Testis (tissue), 2 donors: ENCODE measurements at regions not wholly inside any gene's neighbourhood (a gene's known extent, or its start where the extent isn't known, plus 50 kb on each side); places are given as distances from the start of the nearest gene placed in this dataset.

Source experiments
- DNase-seq: peaks from one replicate; pipeline ENCODE4 v3.0.0-alpha.2; 2019
- H3K27ac ChIP-seq, 2 donors: fragments of 200-600 bp; sonication (generic); one replicate each; pipeline ENCODE4 v1.5.1; 2019
- H3K27me3 ChIP-seq: fragments of 200-600 bp; sonication (generic); one replicate; pipeline ENCODE4 v1.5.1; 2019
- H3K36me3 ChIP-seq: fragments of 200-600 bp; sonication (generic); one replicate; pipeline ENCODE4 v1.5.1; 2017; ENCODE audit warnings: low read depth; ENCODE audit errors: missing control alignments
- H3K4me1 ChIP-seq: fragments of 200-600 bp; sonication (generic); one replicate; pipeline ENCODE4 v1.5.1; 2019
- H3K4me3 ChIP-seq, 2 donors: fragments of 200-600 bp; sonication (generic); one replicate each; pipeline ENCODE4 v1.5.1; 2017 to 2019
- H3K9me3 ChIP-seq: fragments of 200-600 bp; sonication (generic); one replicate; pipeline ENCODE4 v1.5.1; 2017
- POLR2A ChIP-seq: fragments of 450-650 bp; IDR thresholded peaks from one replicate; pipeline ENCODE4 v1.6.1; 2017; ENCODE audit warnings: antibody characterized with exemption, mild to moderate bottlenecking, moderate library complexity
- WGBS, 2 donors: methylation state at CpG; one replicate each; pipeline ENCODE4 v1.1.5; 2018; 5-methylcytosine and 5-hydroxymethylcytosine counted together
- intact Hi-C: fragments of 100-400 bp; cut with DNase I; formaldehyde crosslinking; loops from one replicate; pipeline ENCODE4 v1.15.1; 2023; ENCODE audit warnings: low total_unique reads
- TF ChIP-seq, protein P1 (sequence below), 3 experiments: fragments of 450-650 bp in 2 of 3; fragments of 200-600 bp in 1 of 3; sonication (generic) in 1 of 3; IDR thresholded peaks; one replicate each; pipeline ENCODE4 v1.5.1; 2016 to 2019; ENCODE audit warnings: antibody characterized with exemption in 3 of 3, mild to moderate bottlenecking in 2 of 3, moderate library complexity in 1 of 3

DNA sequence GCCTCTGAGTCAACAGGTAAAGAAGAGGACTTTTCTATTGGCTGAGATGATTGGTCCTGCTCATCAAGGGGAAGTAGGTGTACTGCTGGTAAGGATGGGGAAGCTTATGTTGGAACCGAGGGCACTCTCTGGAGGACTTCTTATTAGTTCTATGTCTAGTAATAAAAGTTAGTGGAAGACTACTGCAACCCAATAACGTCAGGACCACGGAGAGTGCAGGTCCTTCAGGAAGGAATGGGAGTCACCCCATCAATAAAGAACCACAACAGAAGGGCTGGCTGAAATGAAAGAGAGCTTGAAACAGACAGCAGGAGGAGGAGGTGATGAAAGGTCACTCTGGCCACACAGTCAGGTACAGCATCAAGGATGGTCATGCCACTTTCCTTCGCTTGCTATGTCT lies 68.8 kb upstream of the PRR23E start:
- intact Hi-C loops = no loop called here
- Histone ChIP-seq H3K4me1 (no peaks in the 10 kb centered on the region), H3K27ac (no peak overlapping the region), H3K27me3 (no peaks in the 10 kb centered on the region), H3K4me3 (no peak overlapping the region), H3K9me3 (no peaks in the 10 kb centered on the region), H3K36me3 (no peaks in the 10 kb centered on the region)
- no peak for DNase-seq
- TF ChIP-seq POLR2A = no peak
- TF ChIP-seq, protein P1, sequence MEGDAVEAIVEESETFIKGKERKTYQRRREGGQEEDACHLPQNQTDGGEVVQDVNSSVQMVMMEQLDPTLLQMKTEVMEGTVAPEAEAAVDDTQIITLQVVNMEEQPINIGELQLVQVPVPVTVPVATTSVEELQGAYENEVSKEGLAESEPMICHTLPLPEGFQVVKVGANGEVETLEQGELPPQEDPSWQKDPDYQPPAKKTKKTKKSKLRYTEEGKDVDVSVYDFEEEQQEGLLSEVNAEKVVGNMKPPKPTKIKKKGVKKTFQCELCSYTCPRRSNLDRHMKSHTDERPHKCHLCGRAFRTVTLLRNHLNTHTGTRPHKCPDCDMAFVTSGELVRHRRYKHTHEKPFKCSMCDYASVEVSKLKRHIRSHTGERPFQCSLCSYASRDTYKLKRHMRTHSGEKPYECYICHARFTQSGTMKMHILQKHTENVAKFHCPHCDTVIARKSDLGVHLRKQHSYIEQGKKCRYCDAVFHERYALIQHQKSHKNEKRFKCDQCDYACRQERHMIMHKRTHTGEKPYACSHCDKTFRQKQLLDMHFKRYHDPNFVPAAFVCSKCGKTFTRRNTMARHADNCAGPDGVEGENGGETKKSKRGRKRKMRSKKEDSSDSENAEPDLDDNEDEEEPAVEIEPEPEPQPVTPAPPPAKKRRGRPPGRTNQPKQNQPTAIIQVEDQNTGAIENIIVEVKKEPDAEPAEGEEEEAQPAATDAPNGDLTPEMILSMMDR (IDR thresholded peaks at IDR 0.05) = no peak
- WGBS, 2 donors = 63 to 70% methylated on average over 4 of the region's 4 CpGs

DNA sequence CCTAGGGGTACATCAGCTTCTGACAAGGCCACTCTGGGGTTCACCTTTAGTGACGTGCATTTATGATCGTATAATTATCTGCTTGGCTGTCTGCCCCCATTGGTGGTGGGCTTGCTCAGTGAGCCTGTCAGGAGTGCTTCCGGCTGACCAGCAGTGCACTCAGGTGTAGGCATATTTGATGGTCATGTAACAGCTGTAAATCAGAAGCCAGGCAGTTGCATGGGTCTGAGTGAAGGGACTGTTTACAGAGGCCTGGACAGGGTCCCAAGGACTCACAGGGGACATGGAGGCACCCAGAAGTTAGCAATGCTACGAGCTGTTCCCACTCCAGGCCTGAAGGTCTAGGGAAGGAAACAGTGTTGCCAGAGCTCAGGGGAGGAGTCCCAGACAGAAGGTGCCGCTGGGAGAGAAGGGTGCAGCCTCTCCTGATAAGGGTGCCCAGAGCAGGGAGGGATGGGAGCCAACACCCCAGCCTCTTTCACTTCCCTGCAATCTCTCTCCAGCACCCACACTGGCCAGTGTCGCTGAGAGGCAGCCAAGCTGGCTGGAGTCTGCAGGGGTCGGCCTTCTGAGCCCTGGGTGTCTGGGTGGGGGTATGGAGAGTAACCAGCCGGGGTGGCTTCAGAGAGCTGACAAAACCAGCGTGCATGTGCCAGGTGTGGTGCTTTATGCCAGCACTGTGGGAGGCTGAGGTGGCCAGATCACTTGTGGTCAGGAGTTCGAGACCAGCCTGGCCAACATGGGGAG lies 61.3 kb upstream of the PRR23E start:
- TF ChIP-seq, protein P1 (IDR thresholded peaks at IDR 0.05) = no peak
- no peak for TF ChIP-seq POLR2A
- Histone ChIP-seq H3K9me3 (no peaks in the 10 kb centered on the region), H3K27me3 (no peaks in the 10 kb centered on the region), H3K27ac (no peak overlapping the region), H3K36me3 (no peaks in the 10 kb centered on the region), H3K4me1 (peaks cover 39% of the 10 kb centered on the region), H3K4me3 (no peak overlapping the region)
- intact Hi-C loops = no loop called here
- peak; percentile 90 for DNase-seq
- 59 to 69% methylated on average over 7 to 10 of the region's 10 CpGs for WGBS, 2 donors

DNA sequence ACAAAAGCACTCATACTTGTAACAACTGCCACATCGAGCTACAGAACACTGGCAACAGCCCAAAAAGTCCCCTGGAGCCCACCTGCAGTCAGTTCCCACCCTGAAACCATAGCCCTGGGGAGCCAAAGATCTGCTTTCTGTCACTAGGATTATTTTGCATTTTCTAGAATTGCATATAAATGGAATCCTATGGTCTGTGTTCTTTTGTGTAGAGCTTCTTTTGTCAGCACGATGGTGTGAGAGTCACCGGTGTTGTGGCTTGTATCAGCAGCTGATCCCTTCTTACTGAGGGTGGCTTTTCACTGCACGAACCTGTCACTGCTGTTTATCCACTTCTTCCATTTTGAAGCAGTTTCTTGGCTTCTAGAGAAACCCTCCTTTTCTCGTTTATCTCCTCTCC lies 60.1 kb upstream of the PRR23E start:
- no peaks in the 10 kb centered on the region for H3K36me3 ChIP-seq
- intact Hi-C loops = no loop called here
- 59 to 74% methylated on average over 5 of the region's 5 CpGs for WGBS, 2 donors
- H3K27ac ChIP-seq = no peak overlapping the region
- DNase-seq = no peak
- no peak overlapping the region for H3K4me3 ChIP-seq
- H3K4me1 ChIP-seq = peaks cover 39% of the 10 kb centered on the region
- H3K27me3 ChIP-seq = no peaks in the 10 kb centered on the region
- no peaks in the 10 kb centered on the region for H3K9me3 ChIP-seq
- no peak for TF ChIP-seq POLR2A
- TF ChIP-seq, protein P1 (IDR thresholded peaks at IDR 0.05) = no peak

DNA sequence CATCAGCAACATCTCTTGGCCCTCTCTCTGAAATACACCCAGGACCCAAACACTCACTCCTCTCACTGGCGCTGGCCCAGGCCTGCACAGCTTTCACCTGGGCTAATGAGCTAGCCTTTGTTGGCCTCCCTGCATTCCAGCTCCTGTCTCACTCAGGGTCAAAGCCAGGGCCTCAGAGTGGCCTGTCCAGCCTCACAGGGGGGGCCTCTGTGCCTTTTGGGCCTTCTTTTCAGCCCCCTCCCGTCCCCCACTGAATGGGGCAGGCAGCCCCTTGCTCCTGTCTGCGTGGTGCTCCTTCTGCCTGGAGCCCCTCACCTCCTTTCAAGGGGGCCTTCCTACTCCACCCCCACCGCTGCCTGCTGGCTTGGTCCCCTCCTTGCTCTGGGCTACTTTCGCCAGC lies 59.0 kb upstream of the PRR23E start:
- TF ChIP-seq POLR2A = no peak
- TF ChIP-seq, protein P1 (IDR thresholded peaks at IDR 0.05) = no peak
- no peaks in the 10 kb centered on the region for H3K36me3 ChIP-seq
- 87 to 91% methylated on average over 5 of the region's 5 CpGs for WGBS, 2 donors
- H3K4me1 ChIP-seq = peaks cover 43% of the 10 kb centered on the region
- H3K27ac ChIP-seq = no peak overlapping the region
- intact Hi-C loops = no loop called here
- H3K27me3 ChIP-seq = no peaks in the 10 kb centered on the region
- no peak for DNase-seq
- no peaks in the 10 kb centered on the region for H3K9me3 ChIP-seq
- H3K4me3 ChIP-seq = no peak overlapping the region

DNA sequence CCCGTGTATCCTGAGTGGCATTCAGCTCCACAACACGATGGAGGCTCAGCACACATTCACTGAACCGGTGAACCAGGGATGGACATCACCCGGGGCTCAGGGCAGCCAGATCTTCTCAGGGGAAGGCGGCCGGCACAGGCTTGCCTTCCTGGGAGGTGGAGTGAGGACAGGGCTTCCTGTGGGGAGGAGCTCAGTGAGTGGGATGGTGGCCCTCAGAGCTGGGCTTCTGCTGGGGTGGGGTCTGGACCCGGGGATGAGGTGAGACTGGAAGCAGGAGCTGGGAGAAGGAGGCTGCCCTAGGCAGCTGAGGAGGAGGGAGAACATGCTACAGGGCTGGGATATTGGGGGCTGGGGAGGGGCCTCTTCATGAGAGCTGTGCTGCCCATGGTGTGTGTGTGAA lies 58.5 kb upstream of the PRR23E start:
- Histone ChIP-seq H3K4me1 (peaks cover 43% of the 10 kb centered on the region), H3K27me3 (no peaks in the 10 kb centered on the region), H3K36me3 (no peaks in the 10 kb centered on the region), H3K9me3 (no peaks in the 10 kb centered on the region), H3K27ac (no peak overlapping the region), H3K4me3 (no peak overlapping the region)
- no peak for DNase-seq
- WGBS, 2 donors = 60 to 76% methylated on average over 6 to 7 of the region's 7 CpGs
- TF ChIP-seq POLR2A = no peak
- TF ChIP-seq, protein P1 (IDR thresholded peaks at IDR 0.05) = no peak
- intact Hi-C loops = no loop called here
